EH (cell line): ENCODE measurements at regions not wholly inside any gene's neighbourhood (a gene's known extent, or its start where the extent isn't known, plus 50 kb on each side); places are given as distances from the start of the nearest gene placed in this dataset.
A peak's percentile ranks its signal among the peaks of the same experiment; 100 is the strongest.

Experiments used
- DNase-seq: peaks from one replicate; pipeline ENCODE4 v3.0.0-alpha.2; 2015; ENCODE audit warnings: low read depth

GRCh38 chr2:6288791-6289190 is 576.9 kb downstream of the CMPK2 start:
- DNase-seq = no peak

GRCh38 chr2:6290217-6291015 is 575.3 kb downstream of the CMPK2 start:
- no peak for DNase-seq

DNA sequence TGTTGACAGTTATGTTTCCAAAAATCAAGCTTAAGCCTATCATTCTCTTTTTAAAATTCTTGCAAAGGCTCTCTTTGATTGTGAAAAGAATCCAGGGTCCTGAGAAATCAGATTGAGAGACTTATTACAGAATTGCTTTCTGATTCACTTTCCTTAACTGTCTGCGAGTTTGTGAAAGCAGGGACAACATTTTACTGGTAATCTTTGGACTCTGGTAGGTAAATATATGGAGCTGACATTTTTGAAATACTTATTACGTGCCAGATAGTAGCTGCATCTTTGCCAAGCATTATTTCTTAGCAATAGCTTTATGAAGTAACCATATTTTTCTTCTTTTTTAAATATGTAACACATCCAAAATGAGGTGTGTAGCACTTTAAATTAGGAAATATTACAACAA is 570.9 kb downstream of the CMPK2 start:
- DNase-seq = no peak

- no peak for DNase-seq
Observed at GRCh38 chr2:6297238-6297637, 568.5 kb downstream of the CMPK2 start.

GRCh38 chr2:6301426-6301825 is 564.3 kb downstream of the CMPK2 start:
- DNase-seq = no peak

GRCh38 chr2:6308986-6309385 is 556.7 kb downstream of the CMPK2 start:
- no peak for DNase-seq

DNA sequence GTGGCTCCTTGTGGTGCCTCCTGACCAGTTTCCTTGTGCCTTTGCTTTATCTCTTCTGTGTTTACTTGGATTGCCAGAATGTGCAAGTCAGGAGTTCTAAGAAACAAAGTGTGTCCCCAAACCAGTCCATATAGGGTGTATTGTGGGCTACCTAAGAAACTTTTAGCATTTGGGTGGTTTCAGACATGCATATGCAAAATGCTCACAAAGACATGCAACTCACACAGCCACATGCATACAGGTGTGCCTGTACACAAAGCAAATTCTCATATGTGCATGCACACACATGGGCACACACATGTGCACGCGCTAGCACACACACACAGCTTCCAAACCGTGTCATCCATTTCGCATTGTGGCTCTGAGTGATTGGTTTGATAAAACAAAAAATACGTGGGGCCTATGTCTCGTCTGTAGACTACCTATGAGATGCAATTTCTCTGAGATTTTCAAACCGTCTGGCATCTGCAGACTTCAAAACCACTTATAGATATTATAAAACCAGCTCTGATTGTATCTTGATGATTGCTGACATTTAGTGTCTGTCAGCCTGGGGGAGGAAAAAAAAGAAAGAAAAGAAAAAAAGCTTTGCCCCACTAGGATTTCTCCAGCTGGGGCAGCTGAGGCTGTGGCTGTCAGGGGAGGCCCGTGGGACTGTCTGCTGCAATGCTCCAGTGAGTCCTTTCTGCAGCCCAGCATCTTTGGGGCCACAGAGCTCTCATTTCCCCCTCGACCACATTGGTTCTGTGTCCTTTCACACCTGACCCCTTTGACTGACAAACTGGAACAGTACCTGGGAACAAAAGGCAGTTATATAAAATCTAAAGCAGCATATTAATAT is 556.1 kb downstream of the CMPK2 start:
- no peak for DNase-seq

- DNase-seq = no peak
Observed at GRCh38 chr2:6310256-6311215, 555.2 kb downstream of the CMPK2 start.

- DNase-seq = no peak
Observed at GRCh38 chr2:6312367-6312766, 553.3 kb downstream of the CMPK2 start.

DNA sequence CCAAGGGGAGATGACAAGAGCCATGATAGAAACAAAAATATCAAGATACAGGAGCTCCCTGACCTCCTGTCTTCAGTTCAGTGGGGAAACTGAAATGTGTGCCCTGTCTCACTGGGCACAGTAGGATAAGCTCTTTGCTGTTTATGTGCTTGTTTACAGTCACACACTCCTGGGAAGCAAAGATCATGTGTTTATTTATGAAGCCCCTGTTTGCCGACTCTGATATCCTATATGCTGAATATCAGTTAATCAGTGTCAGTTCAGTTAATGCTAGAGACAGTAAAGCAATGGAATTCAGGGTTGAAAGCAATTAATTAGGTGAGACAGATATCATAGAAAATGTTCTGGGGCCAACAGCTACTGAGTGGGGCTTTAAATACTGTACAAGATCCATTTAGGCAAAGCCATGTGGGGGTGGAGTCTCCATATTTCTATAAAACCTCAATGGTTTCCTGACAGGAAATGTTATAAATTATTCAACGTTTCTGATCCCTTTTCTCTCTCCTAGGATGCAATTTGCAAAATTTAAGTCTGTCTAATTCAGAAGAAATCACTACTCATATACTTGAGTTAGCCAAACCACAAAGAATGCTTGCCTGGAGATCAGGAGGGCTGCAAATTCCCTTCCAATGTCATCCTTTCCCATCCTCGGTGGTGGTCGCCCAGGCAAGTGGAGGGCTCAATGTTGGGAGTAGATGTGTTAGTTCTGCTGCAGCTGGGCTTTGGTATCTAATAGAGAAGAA is 551.3 kb downstream of the CMPK2 start:
- DNase-seq = no peak

DNA sequence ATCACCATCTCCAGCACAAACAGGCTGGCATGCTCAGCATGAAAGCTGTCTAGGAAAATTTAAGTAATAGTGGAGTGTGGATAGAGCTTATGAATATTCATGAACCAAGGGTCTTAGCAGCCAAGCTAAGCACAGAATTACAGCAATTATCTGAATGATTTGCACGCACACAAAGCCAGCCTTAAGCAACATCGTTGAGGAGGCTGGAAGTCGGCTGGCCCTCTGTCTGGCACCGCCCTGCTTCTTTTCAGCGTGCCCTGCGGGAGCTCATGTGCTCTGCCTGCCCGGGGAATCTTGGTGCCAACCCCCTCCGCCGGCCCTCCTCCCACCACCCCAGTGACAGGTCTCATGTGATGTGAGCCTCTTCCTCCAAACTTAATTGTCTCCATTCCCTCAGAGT is 540.1 kb downstream of the CMPK2 start:
- no peak for DNase-seq

DNA sequence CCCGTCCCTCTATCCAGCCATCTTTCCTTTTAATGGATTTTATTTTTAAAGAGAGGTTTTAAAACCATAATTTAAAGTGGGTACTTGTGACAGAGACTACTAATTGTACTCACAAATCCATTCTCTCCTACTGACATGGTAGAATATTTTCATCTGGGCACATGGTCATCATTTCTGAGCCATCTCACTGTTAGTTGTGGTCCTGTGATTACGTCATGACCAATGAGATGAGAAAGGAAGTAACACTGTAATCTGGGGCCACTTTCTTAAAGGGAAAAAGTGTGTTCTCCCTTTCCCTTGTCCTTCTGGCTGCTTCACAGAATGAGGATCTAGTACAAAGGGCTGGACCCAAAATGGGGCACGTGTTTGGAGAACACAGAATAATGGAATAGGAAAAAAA is 538.7 kb downstream of the CMPK2 start:
- DNase-seq = no peak

GRCh38 chr2:6336752-6337471 is 528.8 kb downstream of the CMPK2 start:
- no peak for DNase-seq

DNA sequence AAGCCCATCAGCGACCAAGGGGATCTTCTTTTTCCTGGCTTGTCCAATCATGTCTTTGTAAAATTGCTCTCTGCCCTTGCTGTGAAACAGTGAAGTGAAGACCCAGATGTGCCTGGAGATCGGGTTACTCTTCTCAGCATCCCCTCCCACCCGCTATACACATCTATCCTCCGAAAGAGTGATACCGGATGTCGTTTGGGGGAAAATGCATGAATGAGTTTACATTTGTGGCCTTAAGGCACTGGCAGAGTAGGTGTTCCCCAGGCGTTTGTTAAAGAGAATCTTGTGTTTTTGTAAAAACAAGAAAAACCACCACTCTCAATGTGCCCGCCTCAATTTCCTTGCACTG is 528.3 kb downstream of the CMPK2 start:
- DNase-seq = no peak

DNA sequence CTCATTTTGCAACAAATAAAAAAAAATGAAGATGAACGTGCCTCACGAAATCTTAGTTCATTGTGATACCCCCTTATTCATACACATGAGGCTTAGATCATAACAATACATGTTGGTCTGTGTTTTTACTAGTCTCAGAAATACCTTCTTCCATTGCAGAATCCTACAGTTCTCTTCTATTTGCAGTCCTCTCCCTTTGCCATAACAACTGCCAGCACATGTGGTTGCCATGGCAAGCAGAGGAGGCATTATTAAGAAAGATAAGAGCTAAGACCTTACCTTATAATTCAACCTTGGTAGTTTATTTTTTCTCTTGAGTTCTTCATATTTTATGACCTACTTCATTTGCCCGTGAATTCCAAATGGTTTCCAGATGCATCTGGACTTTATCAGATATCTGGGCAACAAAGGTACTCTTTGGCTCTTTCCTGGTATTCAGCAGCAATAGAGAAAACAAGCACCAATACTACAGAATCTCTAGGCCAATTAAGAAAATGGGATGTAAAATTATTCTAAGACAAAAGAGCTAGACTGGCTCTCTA is 524.0 kb downstream of the CMPK2 start:
- no peak for DNase-seq

GRCh38 chr2:6342273-6342920 is 523.3 kb downstream of the CMPK2 start:
- DNase-seq = no peak

GRCh38 chr2:6343076-6343475 is 522.6 kb downstream of the CMPK2 start:
- DNase-seq = no peak

DNA sequence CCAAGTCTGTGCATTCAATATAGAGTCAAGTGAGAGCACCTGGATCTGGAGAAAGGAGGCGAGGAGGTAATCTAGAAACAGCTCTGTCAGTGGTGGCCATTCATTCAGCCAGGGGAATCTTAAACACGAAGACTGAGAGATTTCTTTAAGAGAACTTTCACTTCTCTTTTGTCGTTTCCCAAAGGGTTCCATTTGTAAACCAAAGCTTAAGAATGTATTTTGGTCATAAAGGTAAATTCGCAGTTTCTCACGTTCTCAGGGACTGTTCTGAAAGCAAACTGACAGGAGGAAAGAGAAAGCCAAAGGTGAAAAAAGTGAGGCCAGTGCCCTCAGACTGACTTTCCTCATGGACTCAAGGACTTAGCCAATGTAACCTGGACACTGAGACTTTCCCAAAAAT is 513.5 kb downstream of the CMPK2 start:
- DNase-seq = no peak

- peak; percentile 62 for DNase-seq
Observed at GRCh38 chr2:6352906-6353515, 512.7 kb downstream of the CMPK2 start.

DNA sequence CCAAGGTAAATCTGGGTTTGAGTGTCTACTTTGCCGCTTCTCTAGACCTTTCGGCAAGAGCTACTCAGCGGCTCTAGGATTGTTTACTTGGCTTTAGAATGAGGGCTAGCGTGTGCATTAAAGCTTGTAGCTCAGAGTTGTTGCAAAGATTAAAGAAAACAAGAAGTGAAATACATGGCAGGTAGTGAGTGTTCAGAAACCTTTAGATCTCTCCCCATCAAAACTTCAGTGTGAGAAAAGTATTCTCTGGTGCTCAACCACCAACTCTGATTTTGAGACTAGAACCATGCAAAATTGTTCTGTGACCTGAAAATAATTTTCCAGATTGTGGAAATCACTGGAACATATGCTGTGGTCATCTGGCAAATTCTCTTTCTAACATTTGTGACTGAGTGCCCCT is 512.0 kb downstream of the CMPK2 start:
- DNase-seq = no peak
